ENCODE measurements at regions not wholly inside any gene's neighbourhood (a gene's known extent, or its start where the extent isn't known, plus 50 kb on each side); places are given as distances from the start of the nearest gene placed in this dataset.

GRCh38 chr18:56388571-56388970 lies 249.8 kb downstream of the TXNL1 start:
- ChIA-PET POLR2A (no interaction called here), CTCF (no interaction called here)

GRCh38 chr18:56386856-56387255 lies 251.5 kb downstream of the TXNL1 start:
- POLR2A ChIA-PET, result no interaction called here
- CTCF ChIA-PET, result no interaction called here

GRCh38 chr18:56383349-56383748 lies 255.0 kb downstream of the TXNL1 start:
- CTCF ChIA-PET, result no interaction called here
- POLR2A ChIA-PET, result no interaction called here

GRCh38 chr18:56382541-56382940 lies 255.9 kb downstream of the TXNL1 start:
- CTCF ChIA-PET, result no interaction called here

GRCh38 chr18:56381196-56381595 lies 257.2 kb downstream of the TXNL1 start:
- CTCF ChIA-PET, result no interaction called here
- POLR2A ChIA-PET, result no interaction called here

More at GRCh38 chr18:56382541-56382940, 255.9 kb downstream of the TXNL1 start:
- POLR2A ChIA-PET, result no interaction called here

GRCh38 chr18:56380685-56381084 lies 257.7 kb downstream of the TXNL1 start:
- ChIA-PET POLR2A (no interaction called here), CTCF (no interaction called here)

- CTCF ChIA-PET, result no interaction called here
- POLR2A ChIA-PET, result no interaction called here
Measured at GRCh38 chr18:56379256-56379655, 259.1 kb downstream of the TXNL1 start.

- CTCF ChIA-PET, result no interaction called here
- POLR2A ChIA-PET, result no interaction called here
Measured at GRCh38 chr18:56377231-56377630, 261.2 kb downstream of the TXNL1 start.

GRCh38 chr18:56374007-56374655 lies 264.3 kb downstream of the TXNL1 start:
- CTCF ChIA-PET, result no interaction called here

GRCh38 chr18:56373601-56374000 lies 264.8 kb downstream of the TXNL1 start:
- POLR2A ChIA-PET, result no interaction called here
- CTCF ChIA-PET, result no interaction called here

More at GRCh38 chr18:56374007-56374655, 264.3 kb downstream of the TXNL1 start:
- POLR2A ChIA-PET, result no interaction called here

- ChIA-PET CTCF (no interaction called here), POLR2A (no interaction called here)
Measured at GRCh38 chr18:56368066-56368465, 270.3 kb downstream of the TXNL1 start.

GRCh38 chr18:56358608-56359280 lies 279.6 kb downstream of the TXNL1 start:
- CTCF ChIA-PET, result interaction anchor here (0.7 kb wide), 1 partner anchor 355 kb away, joined by 3 read pairs; no protein-coding TSS in a partner anchor
- POLR2A ChIA-PET, result no interaction called here

GRCh38 chr18:56353663-56354260 lies 284.6 kb downstream of the TXNL1 start:
- ChIA-PET POLR2A (no interaction called here), CTCF (no interaction called here)

GRCh38 chr18:56351911-56352500 lies 286.4 kb downstream of the TXNL1 start:
- POLR2A ChIA-PET, result no interaction called here
- CTCF ChIA-PET, result no interaction called here

- ChIA-PET CTCF (no interaction called here), POLR2A (no interaction called here)
Measured at GRCh38 chr18:56337507-56337906, 300.9 kb downstream of the TXNL1 start.

GRCh38 chr18:56333839-56334238 lies 304.6 kb downstream of the TXNL1 start:
- ChIA-PET POLR2A (no interaction called here), CTCF (no interaction called here)

GRCh38 chr18:56333146-56333545 lies 305.2 kb downstream of the TXNL1 start:
- POLR2A ChIA-PET, result no interaction called here
- CTCF ChIA-PET, result no interaction called here

GRCh38 chr18:56332371-56332770 lies 306.0 kb downstream of the TXNL1 start:
- POLR2A ChIA-PET, result no interaction called here
- CTCF ChIA-PET, result no interaction called here

- CTCF ChIA-PET, result no interaction called here
- POLR2A ChIA-PET, result no interaction called here
Measured at GRCh38 chr18:56330366-56331110, 307.9 kb downstream of the TXNL1 start.

- ChIA-PET POLR2A (no interaction called here), CTCF (no interaction called here)
Measured at GRCh38 chr18:56329536-56329935, 308.9 kb downstream of the TXNL1 start.
